ENCODE measurements at regions not wholly inside any gene's neighbourhood (a gene's known extent, or its start where the extent isn't known, plus 50 kb on each side); places are given as distances from the start of the nearest gene placed in this dataset.

DNA sequence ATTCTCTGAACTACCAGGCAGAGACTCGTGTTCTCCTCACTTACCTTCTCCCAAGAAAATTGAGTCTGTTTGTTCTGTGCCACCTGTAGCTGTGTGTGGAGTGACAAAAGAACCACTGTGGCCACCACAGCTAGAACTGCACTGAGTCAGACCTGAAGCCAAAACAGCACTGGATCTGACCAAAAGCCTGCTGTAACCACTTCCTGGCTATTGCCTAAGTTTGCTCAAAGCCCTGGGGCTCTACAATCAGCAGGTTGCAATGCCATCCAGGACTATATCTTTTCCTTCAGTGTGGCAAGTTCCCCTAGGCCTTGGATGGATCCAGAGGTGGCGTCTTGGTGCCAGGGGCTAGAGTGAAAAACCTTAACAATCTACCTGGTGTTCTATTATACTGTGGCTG lies 449.1 kb downstream of the FAM133A start:
- no peaks in the 10 kb centered on the region for H3K9me3 ChIP-seq (ENCODE audit: low read length)
- no peaks in the 10 kb centered on the region for H4K20me1 ChIP-seq (ENCODE audit: low read length)
- H3F3A ChIP-seq (ENCODE audit: low read length, unreplicated experiment) = no peaks in the 10 kb centered on the region
- no peaks in the 10 kb centered on the region for H3K9me2 ChIP-seq (replicated peaks; ENCODE audit: low read length)
- DNase-seq (peak; percentile 50), ATAC-seq (no peak)
- H3K27ac ChIP-seq (ENCODE audit: low read length) = no peak overlapping the region
- H3K27me3 ChIP-seq (ENCODE audit: low read length) = no peaks in the 10 kb centered on the region
- H3K4me1 ChIP-seq (ENCODE audit: insufficient read depth, low read length) = no peaks in the 10 kb centered on the region
- no TSS peak for BruUV-seq (replicated peaks)
- H3K79me2 ChIP-seq (ENCODE audit: low read length) = no peaks in the 10 kb centered on the region
- TF ChIP-seq EZH2 (IDR thresholded peaks at IDR 0.05; ENCODE audit: low read length, unreplicated experiment) (no peak), EZH2phosphoT487 (IDR thresholded peaks at IDR 0.05; ENCODE audit: borderline replicate concordance, low read length) (no peak)
- TF ChIP-seq, protein P1, sequence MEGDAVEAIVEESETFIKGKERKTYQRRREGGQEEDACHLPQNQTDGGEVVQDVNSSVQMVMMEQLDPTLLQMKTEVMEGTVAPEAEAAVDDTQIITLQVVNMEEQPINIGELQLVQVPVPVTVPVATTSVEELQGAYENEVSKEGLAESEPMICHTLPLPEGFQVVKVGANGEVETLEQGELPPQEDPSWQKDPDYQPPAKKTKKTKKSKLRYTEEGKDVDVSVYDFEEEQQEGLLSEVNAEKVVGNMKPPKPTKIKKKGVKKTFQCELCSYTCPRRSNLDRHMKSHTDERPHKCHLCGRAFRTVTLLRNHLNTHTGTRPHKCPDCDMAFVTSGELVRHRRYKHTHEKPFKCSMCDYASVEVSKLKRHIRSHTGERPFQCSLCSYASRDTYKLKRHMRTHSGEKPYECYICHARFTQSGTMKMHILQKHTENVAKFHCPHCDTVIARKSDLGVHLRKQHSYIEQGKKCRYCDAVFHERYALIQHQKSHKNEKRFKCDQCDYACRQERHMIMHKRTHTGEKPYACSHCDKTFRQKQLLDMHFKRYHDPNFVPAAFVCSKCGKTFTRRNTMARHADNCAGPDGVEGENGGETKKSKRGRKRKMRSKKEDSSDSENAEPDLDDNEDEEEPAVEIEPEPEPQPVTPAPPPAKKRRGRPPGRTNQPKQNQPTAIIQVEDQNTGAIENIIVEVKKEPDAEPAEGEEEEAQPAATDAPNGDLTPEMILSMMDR (conservative IDR thresholded peaks at IDR 0.05; ENCODE audit: low read depth, low read length) = no peak
- no peak overlapping the region for H3K4me3 ChIP-seq (ENCODE audit: low read length)
- no peak overlapping the region for H3K4me2 ChIP-seq (ENCODE audit: low read length)
- no peak overlapping the region for H3K9ac ChIP-seq (ENCODE audit: low read length)
- H2AFZ ChIP-seq (ENCODE audit: low read length) = no peak overlapping the region
- ChIA-PET CTCF (no interaction called here), POLR2A (ENCODE audit: unreplicated experiment) (no interaction called here)
- intact Hi-C loops (cut with micrococcal nuclease) = no loop called here
- H3K36me3 ChIP-seq (ENCODE audit: low read depth, low read length) = no peaks in the 10 kb centered on the region

GRCh38 chrX:94162971-94163370 lies 489.0 kb downstream of the FAM133A start:
- BruUV-seq (replicated peaks) = no TSS peak
- TF ChIP-seq, protein P1 (conservative IDR thresholded peaks at IDR 0.05; ENCODE audit: low read depth, low read length) = no peak
- TF ChIP-seq EZH2phosphoT487 (IDR thresholded peaks at IDR 0.05; ENCODE audit: borderline replicate concordance, low read length) (no peak), EZH2 (IDR thresholded peaks at IDR 0.05; ENCODE audit: low read length, unreplicated experiment) (no peak)
- intact Hi-C loops (cut with micrococcal nuclease) = no loop called here
- no peaks in the 10 kb centered on the region for H3K36me3 ChIP-seq (ENCODE audit: low read depth, low read length)
- no peaks in the 10 kb centered on the region for H3K4me1 ChIP-seq (ENCODE audit: insufficient read depth, low read length)
- H3F3A ChIP-seq (ENCODE audit: low read length, unreplicated experiment) = no peaks in the 10 kb centered on the region
- no peak overlapping the region for H3K4me2 ChIP-seq (ENCODE audit: low read length)
- no peaks in the 10 kb centered on the region for H3K9me3 ChIP-seq (ENCODE audit: low read length)
- no peak overlapping the region for H3K27ac ChIP-seq (ENCODE audit: low read length)
- no peak for ATAC-seq
- no peaks in the 10 kb centered on the region for H3K9me2 ChIP-seq (replicated peaks; ENCODE audit: low read length)
- POLR2A ChIA-PET (ENCODE audit: unreplicated experiment) = no interaction called here
- CTCF ChIA-PET = no interaction called here
- H3K4me3 ChIP-seq (ENCODE audit: low read length) = no peak overlapping the region
- no peaks in the 10 kb centered on the region for H3K79me2 ChIP-seq (ENCODE audit: low read length)
- DNase-seq = no peak
- H3K9ac ChIP-seq (ENCODE audit: low read length) = no peak overlapping the region
- no peaks in the 10 kb centered on the region for H4K20me1 ChIP-seq (ENCODE audit: low read length)
- H2AFZ ChIP-seq (ENCODE audit: low read length) = no peak overlapping the region
- no peaks in the 10 kb centered on the region for H3K27me3 ChIP-seq (ENCODE audit: low read length)

- H3K4me2 ChIP-seq (ENCODE audit: low read length) = no peak overlapping the region
Observed at GRCh38 chrX:94178145-94178788, 504.3 kb downstream of the FAM133A start.

More at GRCh38 chrX:94178145-94178788, 504.3 kb downstream of the FAM133A start:
- H3K79me2 ChIP-seq (ENCODE audit: low read length) = no peaks in the 10 kb centered on the region
- H3K9me2 ChIP-seq (replicated peaks; ENCODE audit: low read length) = no peaks in the 10 kb centered on the region
- no peak overlapping the region for H3K4me3 ChIP-seq (ENCODE audit: low read length)
- no peaks in the 10 kb centered on the region for H4K20me1 ChIP-seq (ENCODE audit: low read length)
- BruUV-seq (replicated peaks) = no TSS peak
- H3K27me3 ChIP-seq (ENCODE audit: low read length) = no peaks in the 10 kb centered on the region
- peak; percentile 57 for DNase-seq
- no peaks in the 10 kb centered on the region for H3K4me1 ChIP-seq (ENCODE audit: insufficient read depth, low read length)
- 0 out of 2 replicates have a peak, but pooled peaks cover 3% of the 10 kb centered on the region for H3K9me3 ChIP-seq (ENCODE audit: low read length)
- ATAC-seq = no peak
- H3K9ac ChIP-seq (ENCODE audit: low read length) = no peak overlapping the region
- no peak overlapping the region for H3K27ac ChIP-seq (ENCODE audit: low read length)
- intact Hi-C loops (cut with micrococcal nuclease) = no loop called here
- POLR2A ChIA-PET (ENCODE audit: unreplicated experiment) = no interaction called here
- no peak overlapping the region for H2AFZ ChIP-seq (ENCODE audit: low read length)
- no peaks in the 10 kb centered on the region for H3F3A ChIP-seq (ENCODE audit: low read length, unreplicated experiment)
- CTCF ChIA-PET = no interaction called here
- TF ChIP-seq, protein P1 (conservative IDR thresholded peaks at IDR 0.05; ENCODE audit: low read depth, low read length) = no peak
- TF ChIP-seq EZH2phosphoT487 (IDR thresholded peaks at IDR 0.05; ENCODE audit: borderline replicate concordance, low read length) (no peak), EZH2 (IDR thresholded peaks at IDR 0.05; ENCODE audit: low read length, unreplicated experiment) (no peak)
- H3K36me3 ChIP-seq (ENCODE audit: low read depth, low read length) = no peaks in the 10 kb centered on the region
